Chondrocyte (in vitro differentiated cells): ENCODE measurements at regions not wholly inside any gene's neighbourhood (a gene's known extent, or its start where the extent isn't known, plus 50 kb on each side); places are given as distances from the start of the nearest gene placed in this dataset.

Source experiments
- DNase-seq: peaks from one replicate; pipeline ENCODE4 v3.0.0; 2021; ENCODE audit warnings: mixed read lengths, low spot score
- H3K27ac Mint-ChIP-seq: one replicate; pipeline ENCODE4 v1.8.0; 2021; ENCODE audit warnings: mild to moderate bottlenecking, moderate library complexity, mixed read lengths; ENCODE audit not compliant: unreplicated experiment
- H3K27me3 Mint-ChIP-seq: 2 replicates; pipeline ENCODE4 v1.8.0; 2021; ENCODE audit warnings: low read depth, mixed read lengths
- H3K36me3 Mint-ChIP-seq: 2 replicates; pipeline ENCODE4 v1.8.0; 2021; ENCODE audit warnings: low read depth, mixed read lengths
- H3K4me1 Mint-ChIP-seq: 2 replicates; pipeline ENCODE4 v1.8.0; 2021; ENCODE audit warnings: low read depth, mild to moderate bottlenecking, mixed read lengths
- H3K4me3 Mint-ChIP-seq: one replicate; pipeline ENCODE4 v1.8.0; 2021; ENCODE audit warnings: mild to moderate bottlenecking, moderate library complexity, mixed read lengths; ENCODE audit not compliant: unreplicated experiment
- H3K9me3 Mint-ChIP-seq: 2 replicates; pipeline ENCODE4 v1.8.0; 2021; ENCODE audit warnings: low read depth, mixed read lengths
- TF ChIP-seq, protein P1 (sequence below): fragments of 200-600 bp; sonication (generic); IDR thresholded peaks from 2 replicates; pipeline ENCODE4 v1.5.0; 2021; ENCODE audit warnings: antibody characterized with exemption, mild to moderate bottlenecking, moderate library complexity

DNA sequence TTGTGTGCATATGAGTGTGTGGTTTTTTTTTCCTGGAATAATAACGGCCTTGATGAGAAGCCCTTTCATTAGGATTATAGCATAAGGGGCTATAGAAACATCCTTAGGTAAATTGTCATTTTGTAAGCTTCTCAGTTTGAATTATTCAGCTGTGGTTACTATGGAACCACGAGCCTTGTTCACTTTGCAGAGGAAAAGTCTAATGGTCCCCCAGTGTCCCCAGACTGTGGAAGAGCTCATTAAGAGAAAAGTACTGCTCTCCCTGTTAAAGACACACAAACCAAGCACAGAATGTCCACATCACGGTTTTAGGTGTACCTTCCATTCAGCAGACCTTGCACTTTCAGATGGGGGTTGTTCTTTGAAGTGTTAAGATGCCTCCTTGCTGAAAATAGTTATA lies 199.3 kb upstream of the DEPDC1 start:
- Mint-ChIP-seq H3K36me3 (no peaks in the 10 kb centered on the region), H3K4me1 (no peaks in the 10 kb centered on the region), H3K4me3 (no peak overlapping the region), H3K27me3 (peaks cover 8% of the 10 kb centered on the region), H3K27ac (no peak overlapping the region), H3K9me3 (no peaks in the 10 kb centered on the region)
- TF ChIP-seq, protein P1, sequence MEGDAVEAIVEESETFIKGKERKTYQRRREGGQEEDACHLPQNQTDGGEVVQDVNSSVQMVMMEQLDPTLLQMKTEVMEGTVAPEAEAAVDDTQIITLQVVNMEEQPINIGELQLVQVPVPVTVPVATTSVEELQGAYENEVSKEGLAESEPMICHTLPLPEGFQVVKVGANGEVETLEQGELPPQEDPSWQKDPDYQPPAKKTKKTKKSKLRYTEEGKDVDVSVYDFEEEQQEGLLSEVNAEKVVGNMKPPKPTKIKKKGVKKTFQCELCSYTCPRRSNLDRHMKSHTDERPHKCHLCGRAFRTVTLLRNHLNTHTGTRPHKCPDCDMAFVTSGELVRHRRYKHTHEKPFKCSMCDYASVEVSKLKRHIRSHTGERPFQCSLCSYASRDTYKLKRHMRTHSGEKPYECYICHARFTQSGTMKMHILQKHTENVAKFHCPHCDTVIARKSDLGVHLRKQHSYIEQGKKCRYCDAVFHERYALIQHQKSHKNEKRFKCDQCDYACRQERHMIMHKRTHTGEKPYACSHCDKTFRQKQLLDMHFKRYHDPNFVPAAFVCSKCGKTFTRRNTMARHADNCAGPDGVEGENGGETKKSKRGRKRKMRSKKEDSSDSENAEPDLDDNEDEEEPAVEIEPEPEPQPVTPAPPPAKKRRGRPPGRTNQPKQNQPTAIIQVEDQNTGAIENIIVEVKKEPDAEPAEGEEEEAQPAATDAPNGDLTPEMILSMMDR: no peak
- no peak for DNase-seq

DNA sequence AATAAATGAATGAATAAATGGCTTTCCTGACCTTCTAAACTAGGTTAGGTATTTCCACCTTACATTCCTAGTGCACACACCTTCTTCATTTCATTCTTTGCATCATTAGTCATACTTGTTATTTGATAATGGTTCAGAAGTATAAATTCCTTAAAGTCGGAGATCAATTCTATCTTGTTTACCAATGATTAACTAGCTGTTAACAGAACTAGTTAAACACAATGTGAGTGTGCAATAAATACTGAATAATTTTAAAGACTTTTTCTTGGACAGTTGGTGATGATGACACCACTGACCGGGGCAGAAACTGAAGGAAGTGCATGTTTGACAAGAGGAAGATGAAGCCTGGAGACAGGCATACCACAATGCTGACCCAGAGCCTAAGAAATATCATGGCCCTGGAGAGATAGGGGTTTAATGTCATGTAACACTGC lies 207.1 kb upstream of the DEPDC1 start:
- H3K36me3 Mint-ChIP-seq: no peaks in the 10 kb centered on the region
- peaks cover 5% of the 10 kb centered on the region for H3K9me3 Mint-ChIP-seq
- H3K27ac Mint-ChIP-seq: no peak overlapping the region
- H3K4me3 Mint-ChIP-seq: no peak overlapping the region
- H3K27me3 Mint-ChIP-seq: peaks cover 3% of the 10 kb centered on the region
- no peak for DNase-seq
- TF ChIP-seq, protein P1: no peak
- H3K4me1 Mint-ChIP-seq: no peaks in the 10 kb centered on the region

DNA sequence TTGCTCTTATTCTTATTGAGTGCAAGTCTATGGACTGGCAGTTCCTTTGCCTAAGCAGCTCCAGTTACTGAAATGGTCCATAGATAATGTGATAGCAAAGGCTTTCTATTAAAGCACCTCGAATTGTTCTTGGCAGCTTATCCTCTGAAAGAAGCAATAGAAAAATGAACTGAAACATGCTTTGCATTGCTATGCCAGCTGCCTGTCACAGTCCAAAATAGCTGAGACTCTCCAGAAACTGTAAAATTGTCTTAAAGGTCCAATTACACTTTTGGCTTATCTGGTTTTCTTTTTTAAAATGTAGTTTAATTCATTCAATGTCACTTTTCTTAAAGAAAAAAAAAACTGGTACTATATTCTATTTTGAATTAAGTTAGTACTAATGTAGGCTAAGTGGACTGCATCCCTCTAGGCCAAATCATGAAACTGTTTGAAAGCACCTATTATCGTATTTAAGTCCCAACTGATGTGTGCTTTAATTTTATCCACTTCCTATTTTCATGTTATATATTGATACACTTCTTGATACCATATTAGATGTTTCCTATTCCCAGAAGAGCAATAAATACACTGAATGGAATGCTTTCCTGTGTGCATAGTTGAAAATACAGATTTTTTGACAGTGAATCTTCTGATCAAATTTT lies 208.0 kb upstream of the DEPDC1 start:
- H3K4me1 Mint-ChIP-seq: no peaks in the 10 kb centered on the region
- no peak overlapping the region for H3K4me3 Mint-ChIP-seq
- no peak overlapping the region for H3K27ac Mint-ChIP-seq
- TF ChIP-seq, protein P1: no peak
- peaks cover 3% of the 10 kb centered on the region for H3K27me3 Mint-ChIP-seq
- H3K9me3 Mint-ChIP-seq: peaks cover 12% of the 10 kb centered on the region
- no peak for DNase-seq
- H3K36me3 Mint-ChIP-seq: no peaks in the 10 kb centered on the region

DNA sequence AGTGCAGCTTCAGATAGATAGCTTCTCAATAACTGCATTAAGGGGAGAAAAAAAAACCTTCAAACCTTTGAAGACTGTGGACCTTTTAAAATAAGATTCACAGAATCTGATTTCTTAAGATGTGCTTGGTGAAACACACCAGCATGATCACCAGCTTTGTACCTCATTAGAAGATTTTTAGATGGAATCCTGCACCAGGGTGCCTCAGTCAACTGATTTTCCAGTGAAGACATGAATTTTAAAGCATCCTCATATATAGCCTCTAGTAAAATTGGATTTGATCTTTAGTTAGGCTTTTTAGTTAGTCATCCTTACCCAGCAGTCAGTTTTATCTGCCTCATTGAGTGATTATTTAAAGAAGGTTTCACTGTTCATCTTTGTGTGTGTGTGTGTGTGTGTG lies 208.6 kb upstream of the DEPDC1 start:
- H3K27me3 Mint-ChIP-seq: peaks cover 3% of the 10 kb centered on the region
- H3K36me3 Mint-ChIP-seq: no peaks in the 10 kb centered on the region
- peaks cover 16% of the 10 kb centered on the region for H3K9me3 Mint-ChIP-seq
- no peak overlapping the region for H3K27ac Mint-ChIP-seq
- no peaks in the 10 kb centered on the region for H3K4me1 Mint-ChIP-seq
- DNase-seq: no peak
- H3K4me3 Mint-ChIP-seq: no peak overlapping the region
- TF ChIP-seq, protein P1: no peak

DNA sequence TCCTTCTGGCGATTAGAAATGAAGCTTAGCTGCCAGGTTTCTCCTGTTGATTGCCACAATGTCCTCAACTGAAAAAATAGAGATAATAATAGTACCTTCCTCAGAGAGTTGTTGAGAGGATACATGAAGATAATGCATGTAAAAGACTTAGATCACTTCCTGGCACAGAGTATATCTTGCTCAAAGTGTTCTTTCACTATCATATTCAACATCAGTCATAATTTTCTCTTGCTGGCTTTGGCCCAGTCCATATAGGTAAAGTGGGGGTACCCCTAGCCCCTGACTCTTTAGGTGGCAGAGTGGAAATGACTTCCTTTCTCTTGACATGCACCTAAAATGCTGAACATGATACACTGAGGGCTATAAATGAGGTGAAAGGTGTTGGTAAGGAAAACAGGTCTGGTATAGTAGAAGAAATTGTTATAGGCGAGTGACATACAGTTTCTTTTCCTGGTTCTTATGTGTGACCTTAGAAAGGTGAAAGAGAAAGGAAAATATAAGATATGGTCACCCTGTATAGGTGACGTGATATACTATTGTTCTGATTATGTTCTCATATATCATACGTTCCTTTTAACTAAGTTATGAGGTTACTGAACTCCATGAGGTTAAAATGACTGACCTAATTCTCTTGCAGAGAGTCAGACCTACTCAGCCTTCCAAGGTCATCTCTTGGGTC lies 209.9 kb upstream of the DEPDC1 start:
- peaks cover 22% of the 10 kb centered on the region for H3K9me3 Mint-ChIP-seq
- no peak overlapping the region for H3K27ac Mint-ChIP-seq
- H3K4me3 Mint-ChIP-seq: no peak overlapping the region
- no peak for DNase-seq
- no peaks in the 10 kb centered on the region for H3K4me1 Mint-ChIP-seq
- no peaks in the 10 kb centered on the region for H3K36me3 Mint-ChIP-seq
- peaks cover 3% of the 10 kb centered on the region for H3K27me3 Mint-ChIP-seq
- TF ChIP-seq, protein P1: no peak
